Right atrium auricular region (tissue), 2 donors: ENCODE measurements at regions not wholly inside any gene's neighbourhood (a gene's known extent, or its start where the extent isn't known, plus 50 kb on each side); places are given as distances from the start of the nearest gene placed in this dataset.
A peak's percentile ranks its signal among the peaks of the same experiment; 100 is the strongest.

Experiments
- DNase-seq: peaks from one replicate; pipeline ENCODE4 v3.0.0-alpha.2; 2019; ENCODE audit warnings: low spot score
- H3K27ac ChIP-seq, 2 donors: fragments of 200-600 bp; sonication (generic); 1 replicate in 1 of 2; 2 replicates in 1 of 2; pipeline ENCODE4 v1.5.1; 2016 to 2019
- H3K27me3 ChIP-seq, 2 donors: fragments of 200-600 bp; sonication (generic); one replicate each; pipeline versions ENCODE4 v1.5.1 to v1.6.0; 2017 to 2019
- H3K36me3 ChIP-seq: fragments of 200-600 bp; sonication (generic); one replicate; pipeline ENCODE4 v1.5.1; 2016
- H3K4me1 ChIP-seq, 2 donors: fragments of 200-600 bp; sonication (generic); one replicate each; pipeline versions ENCODE4 v1.5.1 to v1.6.0; 2017 to 2019
- H3K4me3 ChIP-seq, 2 donors: fragments of 200-600 bp; sonication (generic); 1 replicate in 1 of 2; 2 replicates in 1 of 2; pipeline ENCODE4 v1.5.1; 2017 to 2019; ENCODE audit warnings: mild to moderate bottlenecking in 1 of 2, moderate library complexity in 1 of 2
- H3K9me3 ChIP-seq, 2 donors: fragments of 200-600 bp; sonication (generic); one replicate each; pipeline ENCODE4 v1.5.1; 2019
- TF ChIP-seq, protein P1 (sequence below), 2 donors: fragments of 200-600 bp; sonication (generic); IDR thresholded peaks; one replicate each; pipeline ENCODE4 v1.5.1; 2019; ENCODE audit warnings: antibody characterized with exemption in 2 of 2

DNA sequence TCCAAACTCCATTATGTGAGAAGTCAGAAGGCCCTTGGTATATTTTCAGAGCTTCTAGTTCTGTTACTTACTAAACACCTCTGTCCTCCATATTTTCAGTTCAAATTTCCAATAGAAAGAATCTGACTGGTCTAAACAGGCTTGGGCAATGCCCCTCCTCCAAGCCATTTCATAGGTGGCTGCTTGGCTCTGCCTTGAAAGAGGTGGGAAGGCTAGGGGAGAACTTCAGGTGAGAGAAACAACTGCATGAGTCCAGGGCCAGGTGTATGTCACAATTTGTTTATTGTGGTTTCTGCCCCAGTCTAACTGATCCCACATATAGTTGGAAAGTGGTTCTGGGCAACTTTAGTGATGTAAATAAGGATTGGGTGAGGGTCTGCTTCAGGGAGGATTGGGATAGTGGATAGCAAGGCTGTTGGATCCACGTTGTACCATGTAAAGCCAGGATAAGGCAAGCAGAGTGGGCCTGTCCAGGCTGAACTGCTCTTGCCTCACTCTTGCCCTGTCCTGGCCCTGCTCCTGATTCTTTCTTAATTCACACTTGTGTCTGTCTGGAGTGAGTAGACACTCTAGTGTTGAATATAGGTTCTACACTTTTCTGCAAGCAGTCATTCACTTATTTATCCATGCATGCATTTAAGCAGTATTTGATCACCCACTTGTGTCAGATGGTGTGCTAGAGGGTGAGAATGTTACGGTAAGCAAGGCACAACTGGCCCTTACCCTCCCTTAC lies 67.5 kb upstream of the COMTD1 start:
- H3K4me1 ChIP-seq: no peaks in the 10 kb centered on the region
- H3K36me3 ChIP-seq: no peaks in the 10 kb centered on the region
- DNase-seq: no peak
- H3K27me3 ChIP-seq: no peaks in the 10 kb centered on the region
- H3K27ac ChIP-seq: no peak overlapping the region
- H3K9me3 ChIP-seq: peaks cover 0 to 2% of the 10 kb centered on the region in 2 donors
- H3K4me3 ChIP-seq: no peak overlapping the region
- TF ChIP-seq, protein P1, sequence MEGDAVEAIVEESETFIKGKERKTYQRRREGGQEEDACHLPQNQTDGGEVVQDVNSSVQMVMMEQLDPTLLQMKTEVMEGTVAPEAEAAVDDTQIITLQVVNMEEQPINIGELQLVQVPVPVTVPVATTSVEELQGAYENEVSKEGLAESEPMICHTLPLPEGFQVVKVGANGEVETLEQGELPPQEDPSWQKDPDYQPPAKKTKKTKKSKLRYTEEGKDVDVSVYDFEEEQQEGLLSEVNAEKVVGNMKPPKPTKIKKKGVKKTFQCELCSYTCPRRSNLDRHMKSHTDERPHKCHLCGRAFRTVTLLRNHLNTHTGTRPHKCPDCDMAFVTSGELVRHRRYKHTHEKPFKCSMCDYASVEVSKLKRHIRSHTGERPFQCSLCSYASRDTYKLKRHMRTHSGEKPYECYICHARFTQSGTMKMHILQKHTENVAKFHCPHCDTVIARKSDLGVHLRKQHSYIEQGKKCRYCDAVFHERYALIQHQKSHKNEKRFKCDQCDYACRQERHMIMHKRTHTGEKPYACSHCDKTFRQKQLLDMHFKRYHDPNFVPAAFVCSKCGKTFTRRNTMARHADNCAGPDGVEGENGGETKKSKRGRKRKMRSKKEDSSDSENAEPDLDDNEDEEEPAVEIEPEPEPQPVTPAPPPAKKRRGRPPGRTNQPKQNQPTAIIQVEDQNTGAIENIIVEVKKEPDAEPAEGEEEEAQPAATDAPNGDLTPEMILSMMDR (IDR thresholded peaks at IDR 0.05): no peak

DNA sequence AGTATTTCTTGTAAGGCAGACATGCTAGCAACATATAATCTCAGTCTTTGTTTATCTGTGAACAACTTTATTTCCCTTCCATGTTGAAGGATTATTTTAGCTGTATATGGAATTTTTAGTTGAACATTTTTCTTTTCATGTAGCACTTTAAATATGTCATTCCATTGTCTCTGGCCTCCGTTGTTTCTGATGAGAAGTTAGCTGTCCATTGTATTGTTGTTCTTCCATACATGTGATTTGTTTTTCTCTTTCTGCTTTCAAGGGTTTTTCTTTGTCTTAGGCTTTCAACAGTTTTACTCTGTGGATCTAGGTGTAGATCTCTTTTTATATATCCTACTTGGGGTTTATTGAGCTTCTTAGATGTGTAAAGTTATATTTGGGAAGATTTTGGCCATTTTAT lies 66.3 kb upstream of the COMTD1 start:
- no peaks in the 10 kb centered on the region for H3K4me1 ChIP-seq
- no peaks in the 10 kb centered on the region for H3K9me3 ChIP-seq
- H3K4me3 ChIP-seq: no peak overlapping the region
- no peak overlapping the region for H3K27ac ChIP-seq
- no peaks in the 10 kb centered on the region for H3K36me3 ChIP-seq
- H3K27me3 ChIP-seq: no peaks in the 10 kb centered on the region
- no peak for DNase-seq
- TF ChIP-seq, protein P1 (IDR thresholded peaks at IDR 0.05): no peak

DNA sequence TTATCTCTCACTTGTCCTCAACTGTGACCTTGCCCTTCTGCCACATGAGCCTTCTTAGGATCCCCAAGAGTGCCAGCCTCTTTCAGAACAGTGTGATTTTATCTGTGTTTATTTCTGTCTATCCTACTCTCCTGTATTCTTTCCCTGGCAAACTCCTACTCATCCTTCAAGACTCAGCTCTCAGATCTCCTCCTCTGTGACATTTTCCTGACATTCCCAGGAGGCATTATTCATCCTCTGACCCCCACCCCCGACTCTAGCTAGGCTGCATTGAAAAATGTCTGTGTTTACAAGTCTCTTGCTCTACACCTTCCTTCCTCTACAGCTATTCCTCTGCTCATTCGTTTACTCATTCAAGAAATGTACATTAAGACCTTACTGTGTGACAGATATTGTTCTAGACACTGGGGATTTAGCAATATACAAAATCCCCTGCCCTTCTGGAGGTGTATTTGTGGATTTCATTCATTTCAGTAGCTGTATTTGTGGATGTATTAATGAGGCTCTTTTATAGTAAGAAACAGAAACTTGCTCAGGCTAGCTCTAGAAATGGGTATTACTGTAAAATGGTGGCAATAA lies 61.4 kb upstream of the COMTD1 start:
- TF ChIP-seq, protein P1 (IDR thresholded peaks at IDR 0.05): no peak
- Histone ChIP-seq H3K36me3 (no peaks in the 10 kb centered on the region), H3K4me1 (peaks cover 0 to 27% of the 10 kb centered on the region in 2 donors), H3K27me3 (no peaks in the 10 kb centered on the region), H3K9me3 (no peaks in the 10 kb centered on the region), H3K4me3 (no peak overlapping the region), H3K27ac (no peak overlapping the region)
- no peak for DNase-seq

DNA sequence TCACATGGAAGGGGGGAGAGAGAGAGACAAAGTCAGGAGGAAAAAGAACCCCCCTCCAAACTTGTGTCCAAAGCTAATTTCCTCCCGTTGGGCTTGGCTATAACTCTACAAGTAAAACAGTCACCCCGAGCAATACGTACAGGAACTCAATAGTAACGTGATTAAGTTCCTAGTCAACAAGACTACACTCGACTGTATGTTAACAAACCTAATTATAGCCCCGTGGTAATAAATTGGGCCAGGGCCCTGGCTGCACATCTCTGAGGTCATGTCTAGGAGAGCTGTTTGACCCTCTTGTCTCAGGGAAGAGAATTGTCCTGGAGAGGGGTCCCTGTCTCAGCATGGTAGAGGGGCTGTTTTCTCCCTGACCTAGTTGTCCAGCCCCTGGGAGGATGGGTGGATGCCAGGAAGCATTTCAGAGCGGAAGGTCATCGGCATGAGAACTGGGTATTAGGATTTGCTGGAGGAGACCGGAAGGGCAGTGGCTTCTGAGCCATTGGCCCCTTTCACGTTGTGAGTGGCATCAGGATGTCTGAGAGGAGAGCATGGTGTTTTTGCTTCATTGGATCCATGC lies 60.2 kb upstream of the COMTD1 start:
- TF ChIP-seq, protein P1 (IDR thresholded peaks at IDR 0.05): no peak
- H3K27me3 ChIP-seq: no peaks in the 10 kb centered on the region
- H3K4me3 ChIP-seq: peak overlapping the region; percentile 52 to 70
- DNase-seq: no peak
- peak overlapping the region; percentile 85 to 88 for H3K27ac ChIP-seq
- H3K9me3 ChIP-seq: no peaks in the 10 kb centered on the region
- H3K36me3 ChIP-seq: no peaks in the 10 kb centered on the region
- peaks cover 0 to 27% of the 10 kb centered on the region in 2 donors for H3K4me1 ChIP-seq

DNA sequence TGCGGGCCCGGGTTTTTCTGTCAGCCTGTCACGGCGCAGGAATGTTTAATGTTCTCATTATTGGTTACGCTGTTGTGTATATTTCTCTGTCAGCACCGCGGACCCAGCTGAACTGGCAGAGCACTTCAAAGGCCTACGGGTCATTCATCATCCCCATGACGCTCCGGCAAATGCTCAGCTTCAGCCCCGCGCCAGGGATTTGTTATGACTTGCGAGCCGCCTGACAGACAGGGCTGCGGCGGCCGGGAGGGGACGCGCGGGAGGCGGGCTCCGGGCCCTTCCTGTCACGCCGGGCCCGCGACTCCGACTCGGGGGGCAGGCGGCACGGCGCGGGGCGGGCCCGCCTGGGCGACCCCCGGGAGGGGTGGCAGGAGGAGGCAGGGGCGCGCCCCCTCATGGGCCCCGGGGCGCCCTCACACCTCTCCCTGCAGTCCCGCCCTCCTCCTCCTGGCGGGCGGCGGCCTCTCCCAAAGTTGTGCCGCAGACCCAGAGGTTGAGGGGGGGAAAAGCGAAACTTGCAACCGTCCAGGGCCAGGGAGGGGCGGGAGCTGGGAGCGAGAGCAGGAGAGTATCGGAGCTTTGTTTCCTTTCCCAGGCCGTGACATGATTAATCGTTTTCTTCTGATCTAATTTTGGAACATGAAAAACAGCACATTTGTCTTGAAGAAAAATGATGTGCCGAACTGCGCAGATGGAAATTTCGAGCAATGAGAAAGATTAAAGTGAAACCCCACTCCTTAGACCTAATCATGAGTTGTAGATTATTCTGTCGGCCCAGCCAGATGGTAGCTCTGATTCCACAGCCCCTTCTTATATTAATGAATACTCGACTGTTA lies 59.3 kb upstream of the COMTD1 start:
- Histone ChIP-seq H3K9me3 (no peaks in the 10 kb centered on the region), H3K4me3 (peak overlapping the region; percentile 52 to 70), H3K27ac (peak overlapping the region; percentile 85 to 88), H3K36me3 (no peaks in the 10 kb centered on the region), H3K4me1 (peaks cover 0 to 27% of the 10 kb centered on the region in 2 donors), H3K27me3 (no peaks in the 10 kb centered on the region)
- TF ChIP-seq, protein P1 (IDR thresholded peaks at IDR 0.05): peak; percentile 37 to 41
- DNase-seq: peak; percentile 91
